ENCODE measurements at regions not wholly inside any gene's neighbourhood (a gene's known extent, or its start where the extent isn't known, plus 50 kb on each side); places are given as distances from the start of the nearest gene placed in this dataset.
"Not testable (repeated sequence)": the region's sequence is repeated elsewhere in the genome, so short reads cannot be mapped to it uniquely, and the experiment has no call there.

GRCh38 chr13:91045351-91046034, 302.0 kb upstream of the MIR17HG start:
- no peak for DNase-seq

GRCh38 chr13:91046715-91047327, 300.7 kb upstream of the MIR17HG start:
- peak in 2 of 56 donors; percentile 1 to 6 for DNase-seq

- no peak for DNase-seq
Observed at GRCh38 chr13:91050970-91051369, 296.5 kb upstream of the MIR17HG start.

GRCh38 chr13:91052876-91053275, 294.6 kb upstream of the MIR17HG start:
- DNase-seq, result no peak

- DNase-seq, result no peak
Observed at GRCh38 chr13:91053318-91054065, 294.0 kb upstream of the MIR17HG start.

- no peak for DNase-seq
Observed at GRCh38 chr13:91054902-91055301, 292.6 kb upstream of the MIR17HG start.

- DNase-seq, result no peak
Observed at GRCh38 chr13:91056746-91057145, 290.7 kb upstream of the MIR17HG start.

GRCh38 chr13:91057507-91057906, 290.0 kb upstream of the MIR17HG start:
- not testable (repeated sequence) for DNase-seq

- no peak for DNase-seq
Observed at GRCh38 chr13:91058066-91058465, 289.4 kb upstream of the MIR17HG start.

GRCh38 chr13:91058919-91059318, 288.6 kb upstream of the MIR17HG start:
- no peak for DNase-seq

- DNase-seq, result no peak
Observed at GRCh38 chr13:91066745-91067144, 280.7 kb upstream of the MIR17HG start.

- DNase-seq, result no peak
Observed at GRCh38 chr13:91072486-91072885, 275.0 kb upstream of the MIR17HG start.

- DNase-seq, result no peak
Observed at GRCh38 chr13:91074091-91074490, 273.4 kb upstream of the MIR17HG start.

GRCh38 chr13:91076830-91077229, 270.7 kb upstream of the MIR17HG start:
- DNase-seq, result no peak

GRCh38 chr13:91078093-91078679, 269.3 kb upstream of the MIR17HG start:
- no peak for DNase-seq

GRCh38 chr13:91079176-91079575, 268.3 kb upstream of the MIR17HG start:
- no peak for DNase-seq

- DNase-seq, result no peak
Observed at GRCh38 chr13:91085127-91085526, 262.4 kb upstream of the MIR17HG start.

- DNase-seq, result no peak
Observed at GRCh38 chr13:91086936-91087716, 260.4 kb upstream of the MIR17HG start.

GRCh38 chr13:91097269-91097668, 250.2 kb upstream of the MIR17HG start:
- no peak for DNase-seq

GRCh38 chr13:91099877-91100276, 247.6 kb upstream of the MIR17HG start:
- DNase-seq, result no peak

GRCh38 chr13:91100944-91101343, 246.5 kb upstream of the MIR17HG start:
- DNase-seq, result no peak
